GM18505 (cell line): ENCODE measurements at regions not wholly inside any gene's neighbourhood (a gene's known extent, or its start where the extent isn't known, plus 50 kb on each side); places are given as distances from the start of the nearest gene placed in this dataset.

Source experiments
- ATAC-seq: cut with Tn5 transposase; IDR thresholded peaks from one replicate; pipeline ENCODE4 v1.9.1; 2021; ENCODE audit not compliant: unreplicated experiment
- POLR2A ChIP-seq: IDR thresholded peaks from 4 replicates; pipeline ENCODE4 v1.6.1; 2011; ENCODE audit warnings: borderline replicate concordance; ENCODE audit not compliant: insufficient read depth, insufficient read length; ENCODE audit errors: extremely low read depth

GRCh38 chr12:115638733-115639647 lies 638.5 kb downstream of the MED13L start:
- TF ChIP-seq POLR2A: no peak
- ATAC-seq: no peak

- ATAC-seq: no peak
- TF ChIP-seq POLR2A: no peak
These were observed 640.9 kb downstream of the MED13L start for GRCh38 chr12:115636546-115636945.

- ATAC-seq: no peak
These were observed 645.2 kb downstream of the MED13L start for GRCh38 chr12:115632308-115632707.

DNA sequence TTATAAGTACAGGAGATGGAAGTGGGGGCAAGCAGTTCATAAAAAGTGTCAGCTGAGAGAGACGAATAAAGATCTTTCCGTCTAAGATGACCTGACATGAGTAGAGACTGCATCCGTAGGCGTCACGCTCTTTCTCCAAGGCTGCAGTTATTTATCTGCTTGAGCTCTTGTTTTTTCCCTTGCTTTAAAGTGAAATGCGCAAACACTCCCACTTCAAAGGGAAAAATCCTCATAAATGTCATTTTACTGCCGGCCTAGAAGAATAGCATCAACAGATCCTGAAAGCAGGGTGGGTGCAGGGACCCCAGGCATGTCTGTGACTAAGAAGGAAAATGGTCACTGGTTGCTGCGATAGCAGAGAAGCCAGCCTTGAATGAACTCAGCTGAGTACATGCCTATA lies 647.4 kb downstream of the MED13L start:
- no peak for TF ChIP-seq POLR2A
- ATAC-seq: no peak

More at GRCh38 chr12:115632308-115632707, 645.2 kb downstream of the MED13L start:
- TF ChIP-seq POLR2A: no peak

DNA sequence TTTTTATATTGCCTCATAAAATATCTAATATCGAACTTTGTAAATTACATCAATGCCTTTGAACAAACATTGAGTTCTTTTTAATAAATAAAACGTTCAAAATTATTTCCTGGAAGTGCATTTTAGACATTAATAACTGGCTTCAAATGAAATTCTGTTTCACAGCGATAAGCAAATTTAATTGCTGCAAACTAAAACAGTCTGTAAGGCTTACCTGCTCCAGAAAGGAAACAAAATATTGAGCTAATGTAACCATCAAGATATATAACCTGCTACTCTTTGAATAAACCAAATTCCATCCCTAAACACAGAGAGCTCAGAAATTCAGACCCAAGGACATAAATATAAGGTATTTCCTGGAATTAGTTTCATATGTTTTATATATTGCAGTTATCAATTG lies 651.3 kb downstream of the MED13L start:
- no peak for TF ChIP-seq POLR2A

DNA sequence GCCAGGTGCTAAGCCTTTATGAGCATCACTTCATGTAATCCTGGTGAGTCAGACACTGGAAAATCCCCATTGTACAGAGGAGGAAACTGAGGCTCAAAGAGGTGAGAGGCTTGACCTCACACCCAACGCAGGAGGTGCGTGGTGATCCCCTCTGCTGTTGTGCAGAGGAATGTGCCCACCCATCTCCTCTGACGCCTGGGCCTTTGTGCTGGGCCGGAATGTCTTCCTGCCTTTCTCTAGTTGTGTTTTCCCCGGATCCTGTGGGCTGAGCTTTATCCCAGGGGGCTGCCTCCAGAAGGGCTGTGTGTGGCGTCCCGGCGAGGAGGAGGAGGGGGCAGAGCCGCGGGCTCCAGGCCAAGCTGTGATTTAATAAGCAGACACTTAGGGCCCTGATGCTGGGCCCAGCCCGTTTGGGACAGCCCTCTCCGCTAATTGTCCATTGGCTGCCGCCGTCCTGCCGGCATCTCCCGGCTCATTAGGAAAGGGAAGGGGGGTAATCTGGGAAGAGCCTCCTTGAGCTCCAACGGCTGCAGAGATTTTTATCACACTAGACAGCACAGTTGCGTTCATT lies 653.6 kb downstream of the MED13L start:
- no peak for TF ChIP-seq POLR2A
- no peak for ATAC-seq

More for the DNA sequence above, 651.3 kb downstream of the MED13L start:
- no peak for ATAC-seq

DNA sequence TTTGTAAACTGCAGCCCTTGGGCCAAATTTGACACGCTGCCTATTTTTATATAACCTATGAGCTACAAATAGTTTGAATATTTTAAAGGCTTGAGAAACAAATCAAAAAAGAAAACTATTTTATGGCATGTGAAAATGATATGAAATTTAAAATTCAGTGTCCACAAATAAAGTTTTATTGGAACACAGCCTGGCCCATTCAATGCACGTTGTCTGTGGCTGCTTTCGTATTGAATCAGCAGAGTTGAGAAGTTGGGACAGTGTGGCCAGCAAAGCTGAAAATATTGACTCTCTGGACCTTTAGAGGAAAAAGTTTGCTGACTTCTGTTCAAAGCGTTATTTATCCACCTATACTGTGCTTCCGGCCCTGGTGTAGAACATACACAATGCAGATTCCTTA lies 654.2 kb downstream of the MED13L start:
- no peak for ATAC-seq
- no peak for TF ChIP-seq POLR2A

DNA sequence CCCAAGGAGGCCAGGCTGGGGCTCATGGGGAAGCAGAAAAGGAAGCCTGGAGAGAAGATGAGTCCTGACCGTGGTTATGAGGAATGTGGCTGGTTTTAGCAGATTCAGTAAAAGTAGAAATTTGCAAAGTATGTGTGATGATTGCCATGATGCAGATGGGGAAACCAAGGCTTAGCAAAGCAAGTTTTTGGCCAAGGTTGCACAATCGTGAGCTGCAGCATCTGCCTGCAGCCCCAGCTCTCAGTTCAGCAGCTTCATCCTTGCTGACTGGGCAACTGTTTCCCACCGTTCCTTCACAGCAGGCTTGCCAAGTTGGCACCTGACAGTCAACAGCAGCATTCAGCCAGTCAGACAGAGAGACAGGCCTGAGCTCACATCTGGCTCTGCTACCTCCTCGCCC lies 656.7 kb downstream of the MED13L start:
- no peak for TF ChIP-seq POLR2A
- no peak for ATAC-seq

DNA sequence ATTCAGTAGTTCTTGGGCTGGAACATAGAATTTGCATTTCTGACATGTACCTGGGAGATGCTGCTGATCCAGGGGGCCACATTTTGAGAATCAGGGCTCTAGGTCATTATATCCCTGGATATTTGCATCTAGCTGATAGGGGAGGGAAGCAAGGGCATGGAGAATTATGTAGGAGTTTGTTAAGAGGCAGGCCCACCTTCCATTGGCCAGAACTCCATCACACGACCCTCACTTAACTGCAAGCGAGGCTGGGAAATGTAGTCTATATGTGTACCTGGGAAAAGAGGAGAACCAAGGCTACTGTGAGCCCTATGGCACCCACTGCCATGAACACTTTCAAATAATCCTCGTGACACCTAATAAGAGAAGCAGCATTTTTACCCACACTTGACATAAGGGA lies 657.6 kb downstream of the MED13L start:
- ATAC-seq: no peak
- no peak for TF ChIP-seq POLR2A

DNA sequence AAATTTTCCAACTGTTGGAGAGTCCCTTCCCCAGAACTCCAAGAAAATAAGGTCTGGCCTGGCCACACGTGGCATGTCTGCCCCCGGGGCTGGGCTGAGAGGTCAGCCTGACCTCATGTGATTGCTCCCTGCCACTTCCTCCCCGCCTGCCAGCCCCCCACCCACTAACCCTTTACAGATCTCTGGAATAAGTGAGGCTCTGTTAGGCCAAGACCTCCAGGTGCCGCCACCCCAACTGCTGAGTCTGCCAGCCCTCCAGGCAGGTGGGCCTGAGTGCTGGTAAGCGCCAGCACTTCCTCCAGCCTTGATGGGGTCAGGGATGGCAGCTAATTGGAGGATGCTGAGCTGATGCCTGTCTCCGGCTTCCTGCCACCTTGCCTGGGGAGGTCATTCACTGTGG lies 658.4 kb downstream of the MED13L start:
- ATAC-seq: no peak
- TF ChIP-seq POLR2A: no peak

- no peak for ATAC-seq
- no peak for TF ChIP-seq POLR2A
These were observed 659.4 kb downstream of the MED13L start for GRCh38 chr12:115618105-115618504.

DNA sequence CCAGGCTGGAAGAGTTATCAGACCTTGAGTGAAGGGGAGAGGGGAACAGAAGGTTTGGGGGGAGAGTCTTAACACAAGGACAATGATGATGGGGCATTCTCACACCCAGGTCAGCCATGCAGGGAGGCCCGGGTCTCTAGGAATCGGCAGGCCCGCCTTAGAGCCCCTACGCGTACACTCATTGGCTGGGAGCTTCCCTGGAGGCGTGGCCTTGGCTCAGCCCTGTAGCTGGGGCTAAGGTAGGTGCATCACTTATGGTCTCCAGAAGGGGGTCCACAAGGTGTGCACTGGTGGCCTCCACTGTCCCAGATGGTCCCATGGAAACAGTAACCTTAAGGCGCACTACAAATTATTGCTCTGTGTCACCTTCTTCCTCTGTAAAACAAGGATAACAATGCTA lies 660.1 kb downstream of the MED13L start:
- no peak for ATAC-seq
- no peak for TF ChIP-seq POLR2A

GRCh38 chr12:115611477-115611876 lies 666.0 kb downstream of the MED13L start:
- TF ChIP-seq POLR2A: no peak
- no peak for ATAC-seq

DNA sequence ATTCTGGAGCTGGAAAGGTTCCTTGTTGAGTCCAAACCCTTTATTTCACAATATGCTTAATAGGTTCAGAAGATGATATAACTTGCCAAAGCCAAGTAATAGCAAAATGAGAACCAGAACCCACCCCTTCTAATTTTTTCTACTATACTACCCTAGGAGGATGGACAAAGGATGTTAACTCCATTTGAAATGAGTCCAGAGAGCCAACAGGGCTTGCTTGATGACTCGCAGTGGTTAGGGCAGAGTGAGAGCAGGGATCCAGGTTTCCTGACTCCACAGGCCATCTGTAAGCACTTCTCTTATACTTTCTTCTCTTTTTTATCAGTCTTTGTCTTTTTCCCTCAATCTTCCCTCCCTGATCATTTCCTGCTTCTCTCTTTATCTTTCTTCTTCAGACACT lies 668.1 kb downstream of the MED13L start:
- no peak for TF ChIP-seq POLR2A

More for the DNA sequence above, 668.1 kb downstream of the MED13L start:
- no peak for ATAC-seq
